Astrocyte of the cerebellum (primary cell): ENCODE measurements at regions not wholly inside any gene's neighbourhood (a gene's known extent, or its start where the extent isn't known, plus 50 kb on each side); places are given as distances from the start of the nearest gene placed in this dataset.

ENCODE experiments used
- DNase-seq: peaks from one replicate; pipeline ENCODE4 v3.0.0-alpha.2; 2011; ENCODE audit warnings: low read depth
- H3K4me3 ChIP-seq: 2 replicates; pipeline ENCODE4 v1.5.1; 2011; ENCODE audit warnings: mild to moderate bottlenecking, low read depth, low read length, moderate library complexity
- CTCF ChIP-seq: IDR thresholded peaks from 2 replicates; pipeline ENCODE4 v1.5.1; 2012; ENCODE audit warnings: low read length, low read depth, moderate library complexity, mild to moderate bottlenecking; ENCODE audit errors: missing control alignments
- in situ Hi-C: cut with HindIII; loops from 2 replicates; pipeline ENCODE4 v1.10.0; 2017; ENCODE audit warnings: low sequenced_read_pairs

- H3K4me3 ChIP-seq: no peak overlapping the region
- no peak for DNase-seq
- in situ Hi-C loops: no loop called here
- TF ChIP-seq CTCF: no peak
Observed at GRCh38 chr1:80384083-80384830, 1377.7 kb upstream of the ADGRL4 start.

DNA sequence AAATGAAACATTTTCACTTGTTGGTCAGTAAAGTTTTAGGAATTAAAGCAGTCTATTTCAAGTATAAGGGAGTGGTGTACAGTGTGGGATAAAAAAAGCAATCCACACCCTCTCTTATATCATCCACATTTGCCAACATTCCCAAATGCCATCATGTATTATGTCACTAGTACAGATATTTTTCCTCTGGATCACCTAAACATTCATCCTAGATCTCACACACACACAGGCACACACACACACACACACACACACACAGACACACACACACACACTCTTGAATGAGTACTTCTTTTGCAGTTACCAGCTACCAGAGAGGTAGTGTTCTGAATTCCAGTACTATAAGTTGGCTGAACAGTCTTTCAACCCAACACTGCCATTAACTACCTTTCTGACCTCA is 1369.1 kb upstream of the ADGRL4 start:
- in situ Hi-C loops: no loop called here
- DNase-seq: peak; percentile 0
- TF ChIP-seq CTCF: no peak
- no peak overlapping the region for H3K4me3 ChIP-seq

DNA sequence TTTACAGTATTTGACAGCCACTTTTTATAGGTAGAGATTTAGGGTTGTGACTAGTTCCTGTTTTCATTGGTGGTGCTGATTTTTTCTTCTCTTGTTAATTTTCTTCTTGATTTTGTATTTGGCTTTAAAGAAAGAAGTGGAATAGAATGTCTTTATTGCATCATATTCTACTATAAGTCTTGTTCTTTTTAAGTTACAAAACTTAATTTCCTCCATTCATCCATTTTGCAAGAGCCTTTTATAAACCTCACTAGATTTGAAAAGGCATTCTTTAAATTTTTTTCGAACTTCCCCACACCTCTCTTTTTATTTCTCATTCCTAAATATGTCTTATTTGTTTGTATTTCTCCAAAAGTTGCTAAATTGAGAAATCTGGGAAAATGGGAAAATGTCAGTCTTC is 1368.6 kb upstream of the ADGRL4 start:
- no peak overlapping the region for H3K4me3 ChIP-seq
- in situ Hi-C loops: no loop called here
- no peak for DNase-seq
- no peak for TF ChIP-seq CTCF

GRCh38 chr1:80369780-80370179 is 1363.2 kb upstream of the ADGRL4 start:
- in situ Hi-C loops: no loop called here
- no peak for TF ChIP-seq CTCF
- peak; percentile 0 for DNase-seq
- H3K4me3 ChIP-seq: no peak overlapping the region

- in situ Hi-C loops: no loop called here
Observed at GRCh38 chr1:80367058-80367457, 1360.5 kb upstream of the ADGRL4 start.

DNA sequence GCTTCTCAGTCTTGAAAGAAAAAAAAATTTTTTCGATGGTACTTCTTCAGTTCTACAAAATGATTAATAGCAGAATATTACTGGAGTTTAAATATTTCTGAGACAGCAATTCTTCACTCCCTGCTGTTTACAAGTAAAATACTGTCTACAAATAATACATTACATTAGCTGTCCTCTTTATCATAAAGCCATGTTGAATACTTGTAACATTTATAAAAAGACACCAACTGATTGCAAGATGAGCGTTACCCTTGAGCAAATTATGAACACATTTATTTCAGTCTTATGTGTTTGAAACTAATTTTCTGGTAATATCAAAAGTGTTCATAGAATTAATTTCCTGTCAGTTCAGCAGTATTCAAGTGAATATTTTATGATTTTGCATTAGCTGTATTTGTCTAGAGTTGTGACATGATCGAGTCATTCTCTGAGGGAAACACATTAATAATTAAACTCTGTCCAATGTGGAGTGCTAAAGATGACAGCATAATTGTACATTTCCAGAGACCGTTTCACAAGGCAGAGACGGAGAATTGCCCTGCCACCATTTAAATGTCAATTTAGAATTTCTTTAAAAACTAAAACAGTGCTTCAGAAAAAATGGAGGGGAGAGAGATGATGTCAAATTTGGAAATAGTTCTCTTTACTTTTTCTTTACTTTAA is 1359.0 kb upstream of the ADGRL4 start:
- DNase-seq: no peak
- TF ChIP-seq CTCF: no peak
- in situ Hi-C loops: no loop called here

More at GRCh38 chr1:80367058-80367457, 1360.5 kb upstream of the ADGRL4 start:
- no peak for TF ChIP-seq CTCF
- H3K4me3 ChIP-seq: no peak overlapping the region
- no peak for DNase-seq

More for the DNA sequence above, 1359.0 kb upstream of the ADGRL4 start:
- H3K4me3 ChIP-seq: no peak overlapping the region
